WTC11 (cell line): ENCODE measurements at regions not wholly inside any gene's neighbourhood (a gene's known extent, or its start where the extent isn't known, plus 50 kb on each side); places are given as distances from the start of the nearest gene placed in this dataset.

Experiments
- CTCF ChIP-seq: fragments of 200-600 bp; IDR thresholded peaks from 2 replicates; pipeline ENCODE4 v1.8.0; 2022; ENCODE audit warnings: antibody characterized with exemption
- NR3C1 ChIP-seq: sonication (generic); formaldehyde crosslinking; conservative IDR thresholded peaks from 2 replicates; pipeline ENCODE4 v1.8.1; 2023; ENCODE audit warnings: low read depth, mild to moderate bottlenecking, missing genetic modification reagents
- PRRX2 ChIP-seq: fragments of 250-450 bp; sonication (Bioruptor Pico); IDR thresholded peaks from 2 replicates; pipeline ENCODE4 v1.8.0; 2021; ENCODE audit warnings: mild to moderate bottlenecking
- ZNF138 ChIP-seq: sonication (generic); formaldehyde crosslinking; conservative IDR thresholded peaks from 2 replicates; pipeline ENCODE4 v1.8.1; 2022; ENCODE audit warnings: mild to moderate bottlenecking, moderate library complexity, missing genetic modification reagents
- ZNF423 ChIP-seq: fragments of 250-450 bp; sonication (Bioruptor Pico); IDR thresholded peaks from 2 replicates; pipeline ENCODE4 v2.1.2; 2022; ENCODE audit warnings: mild to moderate bottlenecking, moderate library complexity

DNA sequence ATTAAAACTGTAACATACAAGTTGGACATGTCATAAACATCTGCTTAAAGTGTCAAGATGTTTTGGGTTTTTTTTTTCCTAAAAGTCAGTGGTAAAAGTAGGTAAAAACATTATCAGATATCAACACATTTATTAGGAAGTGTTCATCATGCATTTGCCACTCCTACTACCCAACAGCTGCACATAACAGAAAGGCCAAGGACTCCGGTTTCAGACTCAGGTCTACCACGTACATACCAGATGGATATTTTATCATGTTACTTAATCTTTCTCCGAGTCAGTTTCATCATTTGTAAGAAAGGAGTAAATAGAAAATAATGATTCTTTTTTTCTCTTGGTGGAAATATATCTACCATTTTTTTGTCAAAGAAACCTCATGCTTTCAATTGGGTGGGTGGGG, 192.3 kb downstream of the UBE2E3 start:
- TF ChIP-seq CTCF: no peak
- TF ChIP-seq ZNF138 (CRISPR knock-in tag): no peak
- no peak for TF ChIP-seq ZNF423 (CRISPR knock-in tag)
- no peak for TF ChIP-seq NR3C1 (CRISPR knock-in tag)
- no peak for TF ChIP-seq PRRX2 (CRISPR knock-in tag)
